ENCODE measurements at regions not wholly inside any gene's neighbourhood (a gene's known extent, or its start where the extent isn't known, plus 50 kb on each side); places are given as distances from the start of the nearest gene placed in this dataset.

GRCh38 chr21:14697769-14698168 is 151.7 kb upstream of the SAMSN1 start:
- CTCF ChIA-PET: interaction anchor here (1.0 kb wide), 1 partner anchor 40 kb away, joined by 3 read pairs; no protein-coding TSS in a partner anchor
- H3K27me3 Mint-ChIP-seq: peaks cover 0 to 5% of the 10 kb centered on the region in 2 donors

GRCh38 chr21:14694817-14695216 is 148.7 kb upstream of the SAMSN1 start:
- no peaks in the 10 kb centered on the region for H3K4me1 ChIP-seq (ENCODE audit: insufficient read depth, low read length)
- no peaks in the 10 kb centered on the region for H3K9me3 Mint-ChIP-seq
- H3K4me3 Mint-ChIP-seq: no peak overlapping the region
- no peak overlapping the region for H3K4me3 ChIP-seq (ENCODE audit: low read length)
- POLR2A ChIA-PET: no interaction called here
- H3K4me1 Mint-ChIP-seq: no peaks in the 10 kb centered on the region
- H3K27ac Mint-ChIP-seq: no peak overlapping the region
- DNase-seq: no peak
- H3K36me3 Mint-ChIP-seq: peaks cover 0 to 1% (median 0%) of the 10 kb centered on the region in 3 donors
- H3K27me3 Mint-ChIP-seq: peaks cover 0 to 7% of the 10 kb centered on the region in 2 donors
- H3K27me3 ChIP-seq (ENCODE audit: insufficient read depth, low read length, poor library complexity, severe bottlenecking): no peaks in the 10 kb centered on the region
- no peaks in the 10 kb centered on the region for H3K9me3 ChIP-seq (ENCODE audit: low read length)
- CTCF ChIA-PET: no interaction called here
- no peaks in the 10 kb centered on the region for H3K36me3 ChIP-seq (ENCODE audit: insufficient read depth, low read length)
- no peak overlapping the region for H3K27ac ChIP-seq (ENCODE audit: low read depth, low read length)

More at GRCh38 chr21:14697769-14698168, 151.7 kb upstream of the SAMSN1 start:
- no peak overlapping the region for H3K4me3 Mint-ChIP-seq
- no peak overlapping the region for H3K27ac Mint-ChIP-seq
- H3K36me3 ChIP-seq (ENCODE audit: insufficient read depth, low read length): no peaks in the 10 kb centered on the region
- H3K4me1 Mint-ChIP-seq: no peaks in the 10 kb centered on the region
- H3K4me1 ChIP-seq (ENCODE audit: insufficient read depth, low read length): no peaks in the 10 kb centered on the region
- H3K9me3 ChIP-seq (ENCODE audit: low read length): no peaks in the 10 kb centered on the region
- H3K27me3 ChIP-seq (ENCODE audit: insufficient read depth, low read length, poor library complexity, severe bottlenecking): no peaks in the 10 kb centered on the region
- POLR2A ChIA-PET: no interaction called here
- H3K27ac ChIP-seq (ENCODE audit: low read depth, low read length): no peak overlapping the region
- no peak for DNase-seq
- no peak overlapping the region for H3K4me3 ChIP-seq (ENCODE audit: low read length)
- H3K36me3 Mint-ChIP-seq: no peaks in the 10 kb centered on the region
- peaks cover 0 to 1% (median 0%) of the 10 kb centered on the region in 5 donors for H3K9me3 Mint-ChIP-seq

- peaks cover 0 to 7% of the 10 kb centered on the region in 2 donors for H3K27me3 Mint-ChIP-seq
- POLR2A ChIA-PET: no interaction called here
These were observed 147.9 kb upstream of the SAMSN1 start for GRCh38 chr21:14693997-14694396.

GRCh38 chr21:14691914-14692313 is 145.8 kb upstream of the SAMSN1 start:
- ChIA-PET POLR2A (no interaction called here), CTCF (no interaction called here)
- Mint-ChIP-seq H3K27me3 (peaks cover 0 to 7% of the 10 kb centered on the region in 2 donors), H3K27ac (no peak overlapping the region), H3K4me3 (no peak overlapping the region), H3K9me3 (no peaks in the 10 kb centered on the region), H3K4me1 (peaks cover 5 to 7% (median 5%) of the 10 kb centered on the region in 3 donors), H3K36me3 (peaks cover 0 to 10% (median 0%) of the 10 kb centered on the region in 3 donors)
- Histone ChIP-seq H3K9me3 (ENCODE audit: low read length) (no peaks in the 10 kb centered on the region), H3K4me3 (ENCODE audit: low read length) (no peak overlapping the region), H3K4me1 (ENCODE audit: insufficient read depth, low read length) (peaks cover 6% of the 10 kb centered on the region), H3K27me3 (ENCODE audit: insufficient read depth, low read length, poor library complexity, severe bottlenecking) (no peaks in the 10 kb centered on the region), H3K36me3 (ENCODE audit: insufficient read depth, low read length) (no peaks in the 10 kb centered on the region), H3K27ac (ENCODE audit: low read depth, low read length) (no peak overlapping the region)
- DNase-seq: no peak

More at GRCh38 chr21:14693997-14694396, 147.9 kb upstream of the SAMSN1 start:
- H3K4me3 Mint-ChIP-seq: no peak overlapping the region
- Histone ChIP-seq H3K27me3 (ENCODE audit: insufficient read depth, low read length, poor library complexity, severe bottlenecking) (no peaks in the 10 kb centered on the region), H3K4me3 (ENCODE audit: low read length) (no peak overlapping the region), H3K4me1 (ENCODE audit: insufficient read depth, low read length) (no peaks in the 10 kb centered on the region), H3K36me3 (ENCODE audit: insufficient read depth, low read length) (no peaks in the 10 kb centered on the region), H3K9me3 (ENCODE audit: low read length) (no peaks in the 10 kb centered on the region), H3K27ac (ENCODE audit: low read depth, low read length) (no peak overlapping the region)
- peaks cover 0 to 6% (median 0%) of the 10 kb centered on the region in 3 donors for H3K36me3 Mint-ChIP-seq
- CTCF ChIA-PET: no interaction called here
- H3K27ac Mint-ChIP-seq: no peak overlapping the region
- H3K9me3 Mint-ChIP-seq: no peaks in the 10 kb centered on the region
- no peak for DNase-seq
- H3K4me1 Mint-ChIP-seq: no peaks in the 10 kb centered on the region

- Histone ChIP-seq H3K4me3 (ENCODE audit: low read length) (no peak overlapping the region), H3K9me3 (ENCODE audit: low read length) (no peaks in the 10 kb centered on the region), H3K4me1 (ENCODE audit: insufficient read depth, low read length) (peaks cover 10% of the 10 kb centered on the region), H3K36me3 (ENCODE audit: insufficient read depth, low read length) (no peaks in the 10 kb centered on the region), H3K27me3 (ENCODE audit: insufficient read depth, low read length, poor library complexity, severe bottlenecking) (no peaks in the 10 kb centered on the region), H3K27ac (ENCODE audit: low read depth, low read length) (no peak overlapping the region)
- Mint-ChIP-seq H3K4me1 (peaks cover 12 to 15% (median 15%) of the 10 kb centered on the region in 3 donors), H3K4me3 (no peak overlapping the region), H3K27me3 (peaks cover 0 to 7% of the 10 kb centered on the region in 2 donors), H3K27ac (no peak overlapping the region), H3K36me3 (peaks cover 0 to 10% (median 0%) of the 10 kb centered on the region in 3 donors), H3K9me3 (no peaks in the 10 kb centered on the region)
- CTCF ChIA-PET: no interaction called here
- POLR2A ChIA-PET: no interaction called here
- no peak for DNase-seq
These were observed 144.8 kb upstream of the SAMSN1 start for GRCh38 chr21:14690886-14691285.

- Histone ChIP-seq H3K27ac (ENCODE audit: low read depth, low read length) (no peak overlapping the region), H3K27me3 (ENCODE audit: insufficient read depth, low read length, poor library complexity, severe bottlenecking) (no peaks in the 10 kb centered on the region), H3K4me1 (ENCODE audit: insufficient read depth, low read length) (peaks cover 10% of the 10 kb centered on the region), H3K4me3 (ENCODE audit: low read length) (no peak overlapping the region), H3K36me3 (ENCODE audit: insufficient read depth, low read length) (no peaks in the 10 kb centered on the region), H3K9me3 (ENCODE audit: low read length) (no peaks in the 10 kb centered on the region)
- peaks cover 0 to 13% (median 0%) of the 10 kb centered on the region in 3 donors for H3K36me3 Mint-ChIP-seq
- no peak overlapping the region for H3K4me3 Mint-ChIP-seq
- ChIA-PET POLR2A (no interaction called here), CTCF (no interaction called here)
- DNase-seq: no peak
- no peaks in the 10 kb centered on the region for H3K9me3 Mint-ChIP-seq
- H3K27me3 Mint-ChIP-seq: peaks cover 0 to 5% of the 10 kb centered on the region in 2 donors
- peaks cover 17 to 28% (median 24%) of the 10 kb centered on the region in 3 donors for H3K4me1 Mint-ChIP-seq
- no peak overlapping the region for H3K27ac Mint-ChIP-seq
These were observed 142.8 kb upstream of the SAMSN1 start for GRCh38 chr21:14688936-14689335.

GRCh38 chr21:14688412-14688811 is 142.3 kb upstream of the SAMSN1 start:
- peaks cover 0 to 5% of the 10 kb centered on the region in 2 donors for H3K27me3 Mint-ChIP-seq
- Histone ChIP-seq H3K9me3 (ENCODE audit: low read length) (no peaks in the 10 kb centered on the region), H3K27ac (ENCODE audit: low read depth, low read length) (no peak overlapping the region), H3K36me3 (ENCODE audit: insufficient read depth, low read length) (no peaks in the 10 kb centered on the region), H3K4me3 (ENCODE audit: low read length) (no peak overlapping the region), H3K27me3 (ENCODE audit: insufficient read depth, low read length, poor library complexity, severe bottlenecking) (no peaks in the 10 kb centered on the region), H3K4me1 (ENCODE audit: insufficient read depth, low read length) (peaks cover 10% of the 10 kb centered on the region)
- ChIA-PET CTCF (no interaction called here), POLR2A (no interaction called here)
- peaks cover 17 to 31% (median 24%) of the 10 kb centered on the region in 3 donors for H3K4me1 Mint-ChIP-seq
- H3K36me3 Mint-ChIP-seq: peaks cover 0 to 13% (median 0%) of the 10 kb centered on the region in 3 donors
- no peak for DNase-seq
- H3K4me3 Mint-ChIP-seq: no peak overlapping the region
- no peaks in the 10 kb centered on the region for H3K9me3 Mint-ChIP-seq
- no peak overlapping the region for H3K27ac Mint-ChIP-seq

- H3K27ac ChIP-seq (ENCODE audit: low read depth, low read length): no peak overlapping the region
- POLR2A ChIA-PET: interaction anchor here (1.0 to 1.1 kb wide), 2 partner anchors 11 to 13 kb away, joined by 3 to 4 read pairs; no protein-coding TSS in a partner anchor
These were observed 141.1 kb upstream of the SAMSN1 start for GRCh38 chr21:14687268-14687625.

More at GRCh38 chr21:14687268-14687625, 141.1 kb upstream of the SAMSN1 start:
- no peaks in the 10 kb centered on the region for H3K27me3 ChIP-seq (ENCODE audit: insufficient read depth, low read length, poor library complexity, severe bottlenecking)
- H3K9me3 ChIP-seq (ENCODE audit: low read length): no peaks in the 10 kb centered on the region
- H3K4me3 Mint-ChIP-seq: peak overlapping the region in 2 of 7 donors; percentile 15 to 72
- H3K27me3 Mint-ChIP-seq: peaks cover 0 to 2% of the 10 kb centered on the region in 2 donors
- H3K4me1 Mint-ChIP-seq: peaks cover 22 to 38% (median 29%) of the 10 kb centered on the region in 3 donors
- H3K4me1 ChIP-seq (ENCODE audit: insufficient read depth, low read length): peaks cover 10% of the 10 kb centered on the region
- DNase-seq: no peak
- CTCF ChIA-PET: no interaction called here
- no peaks in the 10 kb centered on the region for H3K36me3 ChIP-seq (ENCODE audit: insufficient read depth, low read length)
- peak overlapping the region in 3 of 8 donors; percentile 2 to 80 (median 44) for H3K27ac Mint-ChIP-seq
- H3K36me3 Mint-ChIP-seq: peaks cover 0 to 13% (median 0%) of the 10 kb centered on the region in 3 donors
- no peaks in the 10 kb centered on the region for H3K9me3 Mint-ChIP-seq
- no peak overlapping the region for H3K4me3 ChIP-seq (ENCODE audit: low read length)

Data from CD8-positive, alpha-beta memory T cell (primary cell).